GM19351 (cell line): ENCODE measurements at regions not wholly inside any gene's neighbourhood (a gene's known extent, or its start where the extent isn't known, plus 50 kb on each side); places are given as distances from the start of the nearest gene placed in this dataset.

Source experiments
- ATAC-seq: cut with Tn5 transposase; IDR thresholded peaks from one replicate; pipeline ENCODE4 v1.9.1; 2021; ENCODE audit warnings: mild to moderate bottlenecking, moderate library complexity; ENCODE audit not compliant: unreplicated experiment

DNA sequence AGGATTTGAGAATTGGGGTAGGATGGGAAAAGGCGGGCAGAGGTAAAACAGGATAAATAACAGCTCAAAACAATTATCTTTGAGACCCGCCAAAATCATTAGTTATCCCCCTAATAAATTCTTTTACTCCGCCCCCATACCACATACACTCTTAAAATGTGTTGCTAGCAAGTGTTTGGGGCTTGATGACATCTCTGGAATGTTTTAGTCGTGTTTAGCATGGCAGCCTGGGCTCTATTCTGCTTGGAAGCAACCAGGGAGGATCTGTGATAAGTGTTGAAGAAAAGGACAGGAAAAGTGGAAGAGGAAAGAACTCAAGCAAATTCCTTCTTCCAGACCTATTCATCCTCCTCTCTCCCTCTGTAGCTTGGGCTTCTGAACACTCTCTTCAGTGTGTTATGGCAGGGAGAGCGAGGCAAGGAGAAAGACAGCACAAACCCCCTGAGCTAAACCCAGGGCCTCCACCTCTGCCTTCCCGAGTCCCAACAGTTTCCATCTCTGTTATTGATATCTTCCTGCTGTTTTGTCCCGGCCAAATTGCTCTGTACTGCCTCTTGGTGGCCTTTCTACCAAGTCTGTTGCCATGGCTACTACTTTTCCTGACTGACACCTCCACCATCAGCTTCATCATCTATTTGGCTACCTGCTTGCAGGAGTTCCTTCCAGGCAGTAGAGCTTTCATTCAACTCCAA lies 135.8 kb downstream of the RPL22L1 start:
- no peak for ATAC-seq

DNA sequence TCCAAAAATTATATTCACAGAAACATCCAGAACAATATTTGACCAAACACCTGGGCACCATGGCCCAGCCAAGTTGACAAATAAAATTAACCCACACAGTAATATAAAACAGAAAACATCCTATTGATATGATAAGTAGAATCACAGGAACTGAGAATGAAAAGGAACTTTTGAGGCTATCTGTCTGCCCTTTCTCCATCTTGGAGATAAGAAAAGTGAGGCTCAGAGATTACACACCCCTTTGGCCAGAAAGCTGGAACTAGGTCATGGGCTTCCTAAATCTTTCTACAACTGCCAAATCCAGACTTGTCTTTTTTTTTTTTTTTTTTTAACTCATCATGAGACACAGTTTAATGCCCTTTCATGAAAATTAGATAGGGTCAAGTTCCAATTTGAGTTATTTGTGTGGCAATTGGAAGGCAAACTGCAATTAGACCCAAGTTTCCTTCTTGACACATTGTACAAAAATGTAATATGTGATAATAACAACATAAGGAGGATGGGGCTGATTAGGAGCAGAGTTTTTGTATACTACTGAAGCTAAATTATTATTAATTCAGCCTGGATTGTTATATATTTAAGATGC lies 137.2 kb downstream of the RPL22L1 start:
- ATAC-seq = no peak

- no peak for ATAC-seq
Measured at GRCh38 chr3:170731281-170731680, 138.7 kb downstream of the RPL22L1 start.

- no peak for ATAC-seq
Measured at GRCh38 chr3:170730071-170730812, 139.8 kb downstream of the RPL22L1 start.

DNA sequence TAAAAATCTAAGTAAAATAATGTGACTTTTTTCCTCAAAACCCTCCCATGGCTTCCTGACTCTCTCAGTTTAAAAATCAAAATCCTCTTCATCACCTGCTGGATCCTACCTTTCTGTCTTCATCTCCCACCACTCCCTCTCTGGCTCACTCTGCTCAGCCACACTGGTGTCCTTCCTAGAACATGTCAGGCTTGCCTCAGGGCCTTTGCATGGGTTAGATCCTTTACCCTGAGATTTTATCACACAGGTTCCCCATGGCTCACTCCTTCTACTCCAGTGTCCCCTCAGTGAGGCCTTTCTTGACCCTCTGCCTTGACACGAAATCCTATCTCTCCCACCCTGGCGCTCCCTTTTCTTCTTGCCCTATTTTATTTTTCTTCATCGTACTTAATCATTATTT lies 141.8 kb downstream of the RPL22L1 start:
- ATAC-seq = no peak

GRCh38 chr3:170727754-170728153 lies 141.9 kb upstream of the SLC7A14 start:
- no peak for ATAC-seq

GRCh38 chr3:170726976-170727661 lies 141.2 kb upstream of the SLC7A14 start:
- no peak for ATAC-seq

DNA sequence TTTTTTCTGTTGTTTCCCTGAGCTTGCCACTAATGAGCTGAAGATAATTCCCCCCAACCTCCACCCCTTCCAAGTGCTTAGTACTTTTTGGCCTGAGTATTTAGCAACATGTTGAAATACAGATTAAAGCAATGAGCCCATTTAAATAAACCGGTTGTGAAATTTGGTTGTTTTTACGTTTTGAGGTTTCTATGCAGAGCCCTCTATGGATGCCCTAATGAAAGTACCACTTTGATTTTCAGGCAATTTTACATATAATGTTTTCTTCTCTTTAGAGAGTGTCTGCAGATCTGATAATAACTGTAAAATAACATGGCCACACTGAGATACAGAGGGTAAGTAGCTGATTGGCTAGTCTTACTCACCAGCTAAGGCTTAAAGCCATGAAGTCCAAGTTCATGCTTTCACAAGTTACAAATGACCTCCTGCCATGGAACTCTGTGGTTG lies 139.4 kb upstream of the SLC7A14 start:
- ATAC-seq = no peak

GRCh38 chr3:170724599-170725280 lies 138.9 kb upstream of the SLC7A14 start:
- no peak for ATAC-seq

DNA sequence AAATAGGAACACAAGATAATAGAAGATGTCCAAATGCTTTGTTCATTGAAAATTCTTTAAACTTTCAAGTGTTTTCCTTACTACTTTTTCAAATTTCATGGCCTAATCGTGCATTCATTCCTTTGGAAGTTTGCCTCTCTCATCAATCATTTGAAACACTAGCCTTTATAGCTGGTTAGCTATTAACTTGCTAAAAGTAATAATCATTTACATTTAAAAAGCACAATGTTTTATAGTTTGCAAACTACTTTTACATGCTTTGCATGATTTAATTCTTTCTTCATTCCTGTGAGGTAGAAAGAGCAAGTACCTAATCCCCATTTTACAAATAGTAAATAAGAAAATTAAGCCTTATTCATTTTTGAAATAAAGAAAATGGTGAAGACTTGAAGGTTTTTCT lies 137.4 kb upstream of the SLC7A14 start:
- ATAC-seq = no peak

GRCh38 chr3:170721563-170721962 lies 135.7 kb upstream of the SLC7A14 start:
- ATAC-seq = no peak

GRCh38 chr3:170719300-170719699 lies 133.4 kb upstream of the SLC7A14 start:
- ATAC-seq = no peak

DNA sequence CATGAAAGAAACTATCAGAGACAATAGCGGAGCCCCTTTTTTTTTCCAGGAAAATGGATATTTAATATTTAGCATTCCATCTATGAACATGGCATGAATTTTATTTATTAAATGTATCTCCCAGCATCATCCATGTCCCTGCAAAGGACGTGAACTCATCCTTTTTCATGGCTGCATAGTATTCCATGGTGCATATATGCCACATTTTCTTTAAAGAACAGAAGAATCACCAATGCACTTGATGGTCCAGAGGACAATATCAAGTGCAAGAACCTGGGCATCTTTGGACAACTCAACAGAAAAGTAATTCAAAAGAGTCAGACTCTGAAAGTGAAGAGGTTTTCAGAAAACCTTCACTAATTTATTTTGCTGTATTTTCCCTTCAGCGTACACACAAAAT lies 133.0 kb upstream of the SLC7A14 start:
- ATAC-seq = no peak

GRCh38 chr3:170717410-170718402 lies 131.8 kb upstream of the SLC7A14 start:
- ATAC-seq = no peak

DNA sequence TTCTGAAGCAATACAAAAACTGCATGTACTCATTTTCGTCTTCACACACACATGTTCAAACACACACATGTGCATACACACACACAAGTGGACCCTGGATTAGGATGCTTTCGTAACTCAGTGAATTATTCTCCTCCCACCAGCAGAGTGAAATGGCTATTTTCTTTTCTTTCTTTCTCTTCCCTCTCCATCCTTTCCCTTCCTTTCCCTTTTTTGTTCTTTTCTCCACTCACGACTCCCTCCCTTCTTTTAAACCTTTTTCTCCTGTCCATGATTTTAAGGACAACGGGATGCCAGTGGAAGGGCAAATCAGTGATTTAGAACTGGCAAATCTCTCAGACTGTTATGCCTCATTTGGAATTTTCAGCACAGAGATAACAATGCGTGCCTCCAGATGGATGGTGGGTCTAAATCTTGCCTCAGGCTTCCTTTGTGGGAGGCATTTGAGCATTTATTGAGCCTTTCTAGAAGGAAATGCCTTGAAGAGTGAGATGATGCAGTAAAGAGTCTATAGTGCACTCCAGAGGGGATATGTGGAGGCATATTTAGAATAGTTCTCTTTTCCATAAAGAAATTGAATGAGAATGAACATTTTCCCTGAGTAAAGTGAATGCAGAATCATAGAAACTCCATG lies 130.4 kb upstream of the SLC7A14 start:
- ATAC-seq = no peak

- no peak for ATAC-seq
Measured at GRCh38 chr3:170714562-170715535, 129.0 kb upstream of the SLC7A14 start.

DNA sequence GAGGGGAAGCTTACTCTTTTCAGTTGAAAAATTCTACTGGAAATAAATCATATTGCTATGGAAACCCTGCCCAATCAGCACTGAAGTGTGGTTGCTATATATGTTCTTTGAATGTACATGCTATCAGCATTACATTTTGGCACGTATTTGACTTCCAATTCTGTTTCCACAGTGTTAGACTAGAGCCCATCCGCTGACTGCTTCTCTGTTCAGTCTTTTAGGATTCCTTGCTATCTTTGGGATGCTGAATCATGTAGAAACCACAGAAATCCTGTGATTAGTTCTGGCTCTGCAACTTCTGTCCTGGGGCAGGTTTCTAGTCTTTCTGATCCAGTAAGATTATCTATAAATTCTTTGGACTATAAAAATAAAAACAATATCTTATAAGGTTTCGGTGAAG lies 128.2 kb upstream of the SLC7A14 start:
- ATAC-seq = no peak

- no peak for ATAC-seq
Measured at GRCh38 chr3:170713653-170714052, 127.8 kb upstream of the SLC7A14 start.
